Non-pigmented ciliary epithelial cell (primary cell): ENCODE measurements at regions not wholly inside any gene's neighbourhood (a gene's known extent, or its start where the extent isn't known, plus 50 kb on each side); places are given as distances from the start of the nearest gene placed in this dataset.
"Not testable (repeated sequence)": the region's sequence is repeated elsewhere in the genome, so short reads cannot be mapped to it uniquely, and the experiment has no call there.

Experiments
- DNase-seq: peaks from one replicate; pipeline ENCODE4 v3.0.0-alpha.2; 2010; ENCODE audit warnings: low read depth

- DNase-seq = no peak
Observed at GRCh38 chr4:177951026-177951425, 508.8 kb upstream of the AGA start.

- no peak for DNase-seq
Observed at GRCh38 chr4:177952723-177953122, 510.5 kb upstream of the AGA start.

GRCh38 chr4:177957596-177958360 lies 515.5 kb upstream of the AGA start:
- DNase-seq = no peak

GRCh38 chr4:177960566-177960965 lies 518.3 kb upstream of the AGA start:
- DNase-seq = no peak

GRCh38 chr4:177961761-177962380 lies 519.6 kb upstream of the AGA start:
- no peak for DNase-seq

- DNase-seq = no peak
Observed at GRCh38 chr4:177964061-177964460, 521.8 kb upstream of the AGA start.

- no peak for DNase-seq
Observed at GRCh38 chr4:177964693-177965168, 522.5 kb upstream of the AGA start.

- DNase-seq = no peak
Observed at GRCh38 chr4:177967328-177967727, 525.1 kb upstream of the AGA start.

GRCh38 chr4:177968817-177969442 lies 526.7 kb upstream of the AGA start:
- DNase-seq = no peak

- no peak for DNase-seq
Observed at GRCh38 chr4:177974461-177974860, 532.2 kb upstream of the AGA start.

GRCh38 chr4:177975315-177975987 lies 533.2 kb upstream of the AGA start:
- no peak for DNase-seq

GRCh38 chr4:177986236-177986635 lies 544.0 kb upstream of the AGA start:
- DNase-seq = no peak

GRCh38 chr4:177987896-177988295 lies 545.7 kb upstream of the AGA start:
- no peak for DNase-seq

- DNase-seq = no peak
Observed at GRCh38 chr4:177989503-177990201, 547.4 kb upstream of the AGA start.

- no peak for DNase-seq
Observed at GRCh38 chr4:178003098-178003657, 560.9 kb upstream of the AGA start.

GRCh38 chr4:178010596-178010995 lies 568.4 kb upstream of the AGA start:
- DNase-seq = no peak

- not testable (repeated sequence) for DNase-seq
Observed at GRCh38 chr4:178015046-178015445, 572.8 kb upstream of the AGA start.

GRCh38 chr4:178026999-178027398 lies 584.8 kb upstream of the AGA start:
- DNase-seq = no peak

GRCh38 chr4:178027796-178028195 lies 585.6 kb upstream of the AGA start:
- no peak for DNase-seq

GRCh38 chr4:178028481-178028880 lies 586.2 kb upstream of the AGA start:
- no peak for DNase-seq

- no peak for DNase-seq
Observed at GRCh38 chr4:178037459-178038214, 595.4 kb upstream of the AGA start.
